AML-193 (cell line): ENCODE measurements at regions not wholly inside any gene's neighbourhood (a gene's known extent, or its start where the extent isn't known, plus 50 kb on each side); places are given as distances from the start of the nearest gene placed in this dataset.

Experiments
- DNase-seq, 2 experiments: peaks; one replicate each; lab custom pipeline; 2025; lab: John Stamatoyannopoulos, UW

DNA sequence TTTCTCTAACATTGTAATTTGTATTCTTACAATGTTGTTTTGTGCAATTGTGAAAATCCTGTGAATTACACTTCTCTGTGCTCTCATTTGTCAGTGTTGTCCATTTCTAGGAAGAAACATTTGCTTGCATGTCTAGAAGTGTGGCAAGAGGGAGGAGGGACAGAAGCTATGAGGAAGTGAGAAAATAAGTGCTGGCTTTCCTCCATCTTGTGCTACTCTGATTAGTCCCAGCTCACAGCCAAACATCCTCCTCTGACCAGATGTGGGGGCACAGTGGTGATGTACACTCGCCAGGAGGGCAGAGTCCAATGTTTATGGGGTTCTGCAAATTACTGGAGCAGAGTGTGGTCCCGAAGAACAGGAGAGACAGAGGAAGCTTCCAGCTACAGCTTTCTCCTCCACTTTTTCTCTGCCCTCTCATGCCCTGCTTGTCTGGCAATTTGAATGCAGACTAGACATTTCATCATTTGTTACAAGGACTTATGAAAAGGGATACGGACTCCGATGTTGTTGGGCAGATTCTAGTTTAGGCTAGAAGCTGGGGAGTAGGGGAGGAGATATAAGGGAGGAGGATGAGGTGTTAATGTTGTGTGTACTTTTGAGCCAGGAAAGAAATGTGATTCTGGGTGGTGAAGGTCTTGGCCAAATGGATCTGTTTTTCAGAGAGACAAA is 131.0 kb upstream of the C1GALT1 start:
- peak; percentile 1 to 6 for DNase-seq

DNA sequence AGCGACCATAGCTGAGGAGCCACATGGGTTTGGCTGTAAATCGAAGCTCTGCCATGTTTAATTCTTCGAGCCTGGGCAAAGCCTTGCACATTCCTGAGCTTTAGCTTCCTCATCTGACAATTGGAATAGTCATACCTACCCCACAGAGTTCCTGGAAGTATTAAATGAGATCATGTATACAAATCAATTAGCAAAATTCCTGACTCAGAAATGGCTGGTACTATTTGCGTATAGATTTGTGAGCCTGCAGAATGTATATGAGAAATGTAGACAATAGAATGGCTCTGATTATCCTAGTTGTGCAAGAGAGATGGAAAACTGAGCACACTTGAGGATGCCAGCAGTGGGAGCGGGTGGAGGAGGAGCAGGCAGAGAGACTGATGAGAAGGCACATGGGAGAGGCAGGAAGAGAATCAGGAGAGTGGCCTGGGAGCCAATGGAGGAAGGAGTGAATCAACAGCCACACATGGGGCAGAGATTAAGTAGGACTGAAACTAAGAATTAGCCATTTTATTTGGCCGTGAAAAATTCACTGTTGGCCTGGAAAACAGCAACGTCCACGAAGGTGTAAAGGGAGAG is 128.0 kb upstream of the C1GALT1 start:
- no peak for DNase-seq

DNA sequence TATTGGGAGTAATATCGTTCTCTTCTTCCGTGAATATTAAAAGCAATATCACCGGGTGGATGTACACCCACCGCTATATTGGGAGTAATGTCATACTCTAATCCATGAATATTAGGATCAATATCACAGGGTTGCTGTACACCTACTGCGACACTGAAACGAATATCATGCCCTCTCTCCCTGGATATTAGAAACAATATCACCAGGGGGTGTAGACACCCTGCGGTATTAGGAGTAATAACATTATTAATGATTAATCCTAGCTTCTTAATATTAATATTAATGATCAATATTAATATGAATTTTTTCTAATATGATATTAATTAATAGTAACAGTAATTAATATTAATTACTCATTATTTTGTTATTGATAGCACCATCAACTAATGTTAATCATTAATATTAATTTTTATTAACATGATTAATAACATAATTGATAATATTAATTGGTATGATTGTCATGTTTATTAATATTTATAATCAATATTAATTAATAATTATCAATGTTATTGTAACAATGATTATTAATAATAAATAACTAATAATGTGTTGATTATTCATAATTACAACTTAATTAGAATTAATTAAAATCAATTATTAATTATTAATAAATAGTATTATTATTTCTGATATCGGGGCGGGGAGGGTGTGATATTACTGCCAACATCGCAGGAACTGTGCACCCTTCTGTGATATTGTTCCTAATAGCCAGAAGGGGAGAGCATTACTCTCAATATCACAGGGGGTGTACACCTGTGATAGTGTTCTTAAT is 121.3 kb upstream of the C1GALT1 start:
- no peak for DNase-seq

DNA sequence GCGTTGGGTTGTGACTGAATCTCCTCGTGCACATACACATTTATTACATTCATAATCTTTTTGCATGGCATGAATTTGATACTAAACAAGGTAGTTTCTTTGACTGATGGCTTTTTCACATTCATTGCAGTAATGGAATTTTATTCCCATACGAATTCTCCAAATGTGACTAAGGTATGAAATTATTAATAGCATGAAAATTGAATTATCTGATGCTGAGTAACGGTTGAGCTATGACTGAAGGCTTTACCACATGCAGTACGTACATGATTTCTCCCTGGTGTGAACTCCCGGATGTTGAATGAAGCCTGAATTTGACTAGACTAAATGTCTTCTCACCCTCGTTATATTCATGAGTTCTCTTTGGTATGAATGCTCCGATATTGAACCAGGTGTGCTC is 104.4 kb upstream of the C1GALT1 start:
- no peak for DNase-seq

DNA sequence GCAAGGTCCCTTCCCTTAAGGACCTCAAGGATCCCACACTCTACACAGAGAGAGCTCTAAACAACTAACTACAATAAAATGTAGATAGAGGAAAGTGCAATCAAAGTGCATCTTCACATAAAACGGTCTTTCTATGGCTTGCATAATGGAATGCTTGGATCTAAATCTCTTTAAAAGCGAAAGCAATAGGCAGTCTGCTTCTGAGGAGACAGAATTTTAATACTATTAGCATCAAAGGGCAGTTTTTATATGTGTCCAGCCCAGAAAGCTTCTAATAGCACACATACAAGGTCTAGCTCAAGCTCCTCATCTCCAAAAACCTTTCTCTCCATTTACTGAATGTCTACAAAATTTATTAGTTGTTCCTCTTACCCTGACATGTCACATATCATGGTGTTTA is 101.5 kb upstream of the C1GALT1 start:
- DNase-seq, result no peak

DNA sequence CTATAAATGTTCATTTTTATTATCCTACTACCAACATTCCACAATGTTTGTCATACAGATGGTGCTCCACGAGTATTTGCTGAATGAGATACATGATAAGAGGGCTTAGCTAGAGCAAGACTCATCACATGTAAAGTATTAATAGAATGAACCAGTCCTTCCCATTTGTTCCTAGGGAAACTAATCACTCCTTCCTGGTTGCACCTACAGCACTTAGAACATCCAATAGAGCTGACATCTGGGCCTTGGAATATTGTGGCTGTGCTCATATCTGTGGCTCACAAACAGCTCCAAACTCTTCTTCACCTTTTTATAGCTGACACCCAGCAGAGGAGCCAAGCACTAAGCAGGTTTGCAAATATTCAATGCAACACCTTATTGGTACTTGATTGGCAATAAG is 91.9 kb upstream of the C1GALT1 start:
- no peak for DNase-seq

DNA sequence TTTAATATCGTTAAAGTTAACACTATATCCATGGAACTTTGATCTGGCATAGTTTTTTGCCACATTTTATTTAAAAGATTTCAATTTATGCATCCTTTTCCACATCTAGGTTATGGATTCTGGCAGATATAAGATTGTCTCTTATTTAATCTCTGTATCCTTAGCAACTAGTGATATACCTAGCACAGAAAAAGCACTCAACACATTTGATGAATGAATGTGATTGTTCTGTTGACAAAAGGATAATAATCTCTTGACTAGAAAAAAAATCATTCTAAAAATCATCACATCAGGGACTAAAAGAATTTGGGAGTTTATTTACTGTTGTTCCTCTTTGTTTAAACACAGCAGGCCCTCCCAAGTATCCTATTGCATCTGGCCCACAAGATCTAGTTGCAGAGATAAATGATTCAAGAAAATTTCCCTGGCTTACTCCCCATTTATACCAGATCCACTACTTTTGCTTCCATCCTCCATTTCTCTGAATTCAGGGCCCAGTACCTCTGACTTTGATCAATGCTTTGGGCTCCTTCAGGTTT is 84.0 kb upstream of the C1GALT1 start:
- DNase-seq, result no peak

DNA sequence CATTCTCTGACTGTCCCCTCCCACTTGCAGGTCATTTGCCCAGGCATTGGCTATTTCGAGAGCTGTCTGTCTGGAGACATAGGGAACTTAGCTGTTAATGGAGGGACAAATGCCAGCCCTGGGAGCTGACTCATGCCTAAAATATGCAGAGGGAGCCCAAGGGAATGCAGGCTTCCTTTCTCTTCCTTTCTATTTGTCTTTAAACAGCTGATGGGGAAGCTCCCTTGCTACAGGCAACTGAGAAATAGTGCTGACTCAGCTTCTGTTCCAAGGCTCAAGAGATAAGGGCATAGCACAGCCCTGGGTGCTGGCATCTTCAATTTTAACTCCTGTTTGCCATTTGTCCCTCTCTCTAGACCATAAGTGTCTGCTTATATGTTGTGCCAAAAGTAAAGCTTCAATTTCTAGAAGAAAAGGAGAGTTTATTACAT is 82.7 kb upstream of the C1GALT1 start:
- no peak for DNase-seq

DNA sequence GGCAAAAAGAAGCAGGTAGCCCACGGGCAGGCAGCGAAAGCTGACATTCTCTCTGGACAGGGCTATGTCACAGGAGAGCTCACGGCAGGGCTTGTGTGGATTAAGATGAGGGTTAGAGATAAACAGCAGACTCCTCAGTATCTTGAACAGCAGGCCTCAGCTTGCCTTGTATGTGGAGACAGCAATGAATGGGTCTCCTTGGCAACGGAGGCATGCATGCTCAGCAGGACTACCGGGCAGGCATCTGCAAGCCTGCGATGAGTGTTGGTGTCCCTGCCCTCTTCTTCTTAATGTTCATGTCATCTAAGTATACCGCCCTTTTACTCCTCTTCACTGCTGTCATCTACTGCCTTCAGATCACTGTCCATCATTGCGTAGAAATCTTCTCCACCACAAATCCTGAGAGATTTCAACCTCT is 81.9 kb upstream of the C1GALT1 start:
- no peak for DNase-seq

DNA sequence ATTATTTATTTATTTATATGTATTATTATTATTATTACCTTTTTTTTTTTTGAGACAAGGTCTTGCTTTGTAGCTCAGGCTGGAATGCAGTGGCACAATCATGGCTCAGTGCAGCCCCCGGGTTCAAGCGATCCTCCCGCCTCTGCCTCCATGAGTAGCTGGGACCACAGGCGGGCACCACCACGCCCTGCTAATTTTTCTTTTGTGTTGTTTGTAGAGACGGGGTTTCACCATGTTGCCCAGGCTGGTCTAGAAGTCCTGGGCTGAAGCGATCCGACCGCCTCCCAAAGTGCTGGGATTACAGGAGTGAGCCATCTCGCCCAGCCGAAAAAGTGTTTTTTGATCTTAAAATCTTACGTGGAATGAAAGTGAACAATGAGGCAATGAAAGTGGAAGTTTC is 79.4 kb upstream of the C1GALT1 start:
- no peak for DNase-seq

DNA sequence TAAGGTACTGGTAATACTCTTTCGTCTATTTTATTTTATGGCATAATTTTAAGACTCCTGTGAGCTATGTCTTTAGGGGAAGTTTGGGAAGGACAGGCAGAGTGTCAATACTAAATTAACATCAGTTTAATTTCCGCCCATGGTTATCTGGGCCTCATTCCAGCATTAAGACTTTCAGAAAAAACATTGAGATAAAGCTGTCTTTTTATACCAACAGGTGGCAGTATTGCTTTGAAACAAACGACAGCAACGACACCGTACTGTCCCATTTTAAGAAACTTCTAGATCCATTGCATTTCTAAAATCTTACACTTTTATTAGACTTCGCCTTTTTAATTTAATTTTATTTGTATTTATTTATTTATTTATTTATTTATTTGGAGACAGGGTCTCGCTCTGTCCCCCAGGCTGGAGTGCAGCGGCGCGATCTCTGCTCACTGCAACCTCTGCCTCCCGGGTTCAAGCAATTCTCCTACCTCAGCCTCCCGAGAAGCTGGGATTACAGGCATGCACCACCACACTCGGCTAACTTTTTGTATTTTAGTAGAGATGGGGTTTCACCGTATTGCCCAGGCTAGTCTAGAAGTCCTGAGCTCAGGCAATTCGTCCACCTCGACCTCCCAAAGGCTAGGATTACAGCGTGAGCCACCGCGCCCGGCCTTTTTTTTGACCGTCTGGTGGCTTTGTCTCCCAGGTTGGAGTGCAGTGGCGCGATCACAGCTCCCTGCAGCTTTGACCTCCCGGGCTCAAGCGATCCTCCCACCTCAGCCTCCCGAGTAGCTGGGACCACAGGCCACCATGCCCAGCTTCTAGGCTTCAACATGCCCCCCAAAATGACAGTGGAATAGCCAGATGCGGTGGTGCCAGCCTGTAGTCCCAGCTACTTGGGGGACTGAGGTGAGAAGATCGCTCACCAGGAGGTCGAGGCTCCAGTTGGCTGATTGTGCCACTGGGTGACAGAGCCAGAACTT is 78.7 kb upstream of the C1GALT1 start:
- DNase-seq, result peak; percentile 57 to 66

DNA sequence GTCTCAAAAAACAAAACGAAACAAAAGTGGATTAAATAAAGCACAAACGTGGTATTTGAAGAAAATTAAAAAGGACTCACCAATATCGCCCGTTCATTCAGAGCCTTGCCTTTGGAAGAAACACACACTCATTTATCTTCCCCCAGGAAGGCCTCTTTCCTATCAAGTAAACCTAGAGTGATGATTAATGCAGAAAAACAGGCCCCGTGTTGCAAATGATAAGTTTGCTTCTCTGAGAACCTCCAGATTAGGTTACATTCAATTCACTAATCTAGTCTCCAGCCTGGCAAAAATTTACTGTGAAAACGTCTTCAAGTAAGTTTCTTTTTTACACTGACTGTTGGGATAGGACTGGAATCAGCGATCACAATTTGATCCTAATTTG is 78.0 kb upstream of the C1GALT1 start:
- DNase-seq, result no peak

DNA sequence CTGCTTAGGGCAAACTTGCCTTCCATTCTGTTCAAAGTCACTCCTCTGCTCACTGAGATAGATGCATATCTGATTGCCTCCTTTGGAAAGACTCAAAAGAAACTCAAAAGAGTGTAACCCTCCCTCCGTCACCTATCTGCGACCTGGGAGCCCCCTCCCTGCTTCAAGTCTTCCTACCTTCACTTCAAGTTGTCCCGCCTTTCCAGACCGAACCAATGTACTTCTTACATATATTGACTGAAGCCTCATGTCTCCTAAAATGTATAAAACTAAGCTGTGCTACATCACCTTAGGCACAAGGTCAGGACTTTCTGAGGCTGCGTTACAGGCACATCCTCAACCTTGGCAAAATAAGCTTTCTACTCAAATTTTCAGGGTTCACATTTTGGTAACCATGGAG is 77.4 kb upstream of the C1GALT1 start:
- no peak for DNase-seq

DNA sequence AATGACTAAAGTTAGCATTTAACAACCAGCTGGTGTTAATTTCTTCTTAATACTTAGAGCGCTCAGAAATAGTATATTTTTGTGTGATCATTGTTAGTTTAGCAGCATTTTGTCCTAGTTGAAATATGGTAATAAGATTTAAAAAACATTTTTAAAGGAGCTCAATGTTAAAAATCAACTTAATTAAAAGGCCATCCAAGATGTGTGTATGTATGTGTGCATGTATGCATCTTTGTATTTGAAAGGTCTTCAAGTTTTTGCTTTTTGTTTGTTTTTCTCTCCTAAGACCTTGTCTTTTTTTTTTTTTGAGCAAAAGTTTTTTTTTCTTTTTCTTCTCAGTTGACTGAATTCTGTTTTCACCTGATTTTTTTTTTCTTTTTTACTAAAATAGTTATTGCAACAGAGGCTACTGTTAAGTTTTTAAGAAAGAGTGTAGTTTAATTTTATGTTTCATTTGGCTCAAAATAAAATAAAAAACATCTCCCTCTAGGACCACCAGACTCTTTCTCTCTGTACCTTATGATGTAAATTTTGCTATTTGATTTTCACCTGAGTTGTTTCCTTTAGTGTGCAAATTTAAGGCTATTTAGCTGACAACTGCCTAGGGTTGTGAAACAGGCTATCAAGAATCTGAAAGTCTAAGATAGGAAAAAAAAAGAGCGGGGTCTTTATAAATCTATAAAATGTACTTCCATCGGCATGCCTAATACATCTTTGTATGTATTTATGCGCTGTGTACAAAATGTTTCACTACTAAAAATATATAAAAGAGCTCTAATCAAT is 76.4 kb upstream of the C1GALT1 start:
- DNase-seq, result no peak

DNA sequence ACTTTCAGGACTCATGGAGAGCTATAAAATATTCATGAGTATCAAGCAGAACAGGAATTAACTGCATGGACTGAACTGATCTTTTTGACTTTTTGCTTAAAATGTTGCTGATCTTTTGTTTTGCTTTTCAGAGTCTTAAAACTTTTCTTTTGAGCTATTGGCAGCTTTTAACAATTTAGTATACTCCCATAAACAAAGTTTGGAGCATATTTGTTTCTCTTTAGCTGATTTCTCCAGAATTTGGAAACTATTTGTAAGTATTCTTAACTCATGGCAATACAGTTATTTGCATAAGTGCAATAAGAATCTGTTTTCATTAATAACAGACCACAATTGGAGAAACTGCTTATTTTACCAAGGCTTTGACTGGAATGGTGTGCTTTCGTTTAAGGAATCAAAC is 73.4 kb upstream of the C1GALT1 start:
- DNase-seq, result no peak

DNA sequence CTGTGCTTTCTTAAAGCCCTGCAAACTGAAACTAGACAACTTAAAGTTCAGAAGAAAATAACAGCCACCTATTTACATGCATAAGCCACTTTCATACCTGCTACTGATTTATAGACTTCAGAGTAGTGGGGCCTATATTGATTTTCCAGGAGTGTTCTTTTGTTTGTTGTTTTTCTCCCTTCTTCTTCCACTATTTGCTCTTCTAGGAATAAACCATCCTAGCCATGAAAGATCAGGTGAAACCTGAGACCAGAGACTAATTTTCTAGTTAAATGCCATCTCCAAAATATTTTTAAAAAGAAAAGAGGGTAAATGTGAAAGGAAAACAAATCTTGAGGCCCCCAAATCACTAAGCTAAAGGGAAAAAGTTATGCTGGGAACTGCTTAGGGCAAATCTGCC is 72.4 kb upstream of the C1GALT1 start:
- DNase-seq, result no peak

DNA sequence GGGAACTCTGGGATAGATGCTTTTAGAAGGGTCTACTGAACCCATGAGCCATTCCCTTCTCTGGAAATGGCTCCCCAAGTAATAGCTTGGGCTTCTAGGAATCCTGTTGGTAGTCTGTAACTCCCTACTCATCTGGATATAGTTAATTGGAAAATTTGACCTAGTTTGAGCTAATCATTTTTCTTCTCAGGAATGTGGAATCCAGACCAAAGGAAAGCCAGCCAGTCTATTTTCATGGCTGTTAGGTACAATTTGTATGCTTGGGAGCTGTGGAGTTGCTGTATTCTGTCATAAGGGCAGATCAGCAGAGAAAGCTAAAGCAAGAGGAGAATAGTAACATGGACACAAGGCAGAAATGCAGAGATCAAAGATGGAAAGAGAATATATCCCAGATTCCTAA is 71.6 kb upstream of the C1GALT1 start:
- no peak for DNase-seq

DNA sequence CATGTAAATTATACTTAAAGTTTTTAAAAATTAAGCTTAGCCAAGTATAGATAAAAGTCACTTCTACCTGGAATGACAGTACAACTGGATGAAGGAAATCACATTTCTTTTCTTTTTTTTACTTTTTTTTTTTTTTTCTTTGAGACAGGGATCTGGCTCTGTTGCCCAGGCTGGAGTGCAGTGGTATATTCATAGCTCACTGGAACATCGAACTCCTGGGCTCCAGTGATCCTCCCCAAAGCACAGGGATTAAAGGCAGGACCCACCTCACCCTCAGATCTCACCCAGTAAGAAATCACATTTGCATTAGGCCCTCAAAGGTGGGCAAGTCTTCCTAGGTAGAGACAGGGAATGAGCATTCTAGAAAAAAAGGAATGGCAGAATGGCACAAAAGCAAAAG is 69.5 kb upstream of the C1GALT1 start:
- no peak for DNase-seq

DNA sequence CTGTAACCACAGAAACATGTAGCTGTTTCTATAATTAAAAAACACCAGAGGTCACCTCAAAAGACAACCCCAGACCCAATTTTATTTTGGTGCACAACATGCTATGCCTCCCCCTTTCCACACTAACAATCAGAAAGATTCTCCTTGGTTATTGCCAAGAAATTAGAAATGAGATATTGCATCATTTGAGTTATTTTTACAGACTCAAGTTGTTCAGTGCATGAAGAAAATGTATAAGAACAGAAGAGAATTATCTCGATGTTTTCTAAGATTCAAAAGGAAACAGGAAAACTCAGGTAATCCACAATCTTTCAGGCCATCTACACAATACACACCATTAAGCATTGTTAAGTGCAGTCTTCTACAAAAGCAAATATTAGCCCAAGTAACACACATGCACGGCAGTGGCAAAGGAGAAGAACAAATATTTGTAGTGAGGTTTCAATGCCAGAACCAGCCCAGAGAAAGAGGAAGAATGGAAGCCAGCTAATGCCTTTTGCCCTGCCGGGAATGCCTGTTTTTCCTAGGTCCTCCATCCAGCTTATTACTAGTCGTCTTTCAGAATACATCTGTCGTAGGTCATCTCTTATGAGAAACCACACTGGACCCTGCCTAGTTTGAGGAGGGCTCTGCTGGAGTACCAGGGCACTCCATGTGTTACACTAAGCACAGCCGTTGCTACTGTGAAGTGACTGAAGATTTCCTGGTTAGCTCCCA is 67.6 kb upstream of the C1GALT1 start:
- DNase-seq, result no peak

DNA sequence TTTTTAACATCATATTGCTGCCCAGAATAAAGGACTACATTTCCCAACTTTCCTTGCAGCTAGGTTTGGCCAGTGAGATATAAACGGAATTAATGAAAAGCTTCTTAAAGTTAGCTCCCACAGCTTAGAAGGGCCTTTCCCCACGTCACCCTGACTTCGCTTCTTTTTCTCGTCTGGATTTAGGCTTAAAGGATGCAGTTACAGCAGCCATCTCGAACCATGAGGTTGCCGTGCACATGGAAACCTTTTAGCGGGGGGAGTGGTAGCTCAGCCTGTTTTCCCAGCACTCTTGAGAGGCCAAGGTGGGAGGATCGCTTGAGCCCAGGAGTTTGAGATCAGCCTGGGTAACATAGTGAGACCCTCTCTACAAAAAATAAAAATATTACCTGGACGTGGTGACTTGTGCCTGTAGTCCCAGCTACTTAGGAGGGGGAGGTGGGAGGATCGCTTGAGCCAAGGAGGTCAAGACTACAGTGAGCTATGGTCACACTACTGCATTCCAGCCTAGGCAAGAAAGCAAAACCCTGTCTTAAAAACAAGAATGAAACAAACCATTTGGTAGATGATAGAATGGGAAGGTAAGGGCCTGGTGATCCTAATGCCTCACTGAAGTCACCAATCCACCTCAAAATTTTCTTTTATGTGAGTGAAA is 64.3 kb upstream of the C1GALT1 start:
- DNase-seq, result no peak
